Adrenal gland (tissue), 9 donors: ENCODE measurements at regions not wholly inside any gene's neighbourhood (a gene's known extent, or its start where the extent isn't known, plus 50 kb on each side); places are given as distances from the start of the nearest gene placed in this dataset.

ENCODE experiments used
- DNase-seq, 7 donors: peaks; one replicate each; pipeline ENCODE4 v3.0.0-alpha.2; 2019 to 2020
- H3K27ac ChIP-seq, 5 donors: fragments of 200-600 bp; sonication (generic) in 4 of 5; 1 replicate in 3 of 5; 2 replicates in 2 of 5; pipeline versions ENCODE4 v1.5.1 to v1.8.0; 2016 to 2020; ENCODE audit warnings: mild to moderate bottlenecking in 1 of 5
- H3K27me3 ChIP-seq: fragments of 200-600 bp; 2 replicates; pipeline ENCODE4 v1.8.0; 2021
- H3K36me3 ChIP-seq, 2 donors: fragments of 200-600 bp; replicated peaks in 1 of 2; 1 replicate in 1 of 2; 2 replicates in 1 of 2; pipeline versions ENCODE4 v1.5.1 to v1.8.0; 2018 to 2022
- H3K4me1 ChIP-seq, 2 donors: fragments of 200-600 bp; replicated peaks in 1 of 2; 1 replicate in 1 of 2; 2 replicates in 1 of 2; pipeline versions ENCODE4 v1.5.1 to v1.8.0; 2018 to 2021
- H3K4me3 ChIP-seq, 4 donors: fragments of 200-600 bp; sonication (generic) in 3 of 4; one replicate each; pipeline ENCODE4 v1.5.1; 2016 to 2018
- H3K9me3 ChIP-seq, 3 donors: fragments of 200-600 bp; sonication (generic) in 1 of 3; replicated peaks in 1 of 3; 1 replicate in 2 of 3; 2 replicates in 1 of 3; pipeline versions ENCODE4 v1.5.1 to v1.8.0; 2016 to 2021
- CTCF ChIP-seq, 6 experiments: fragments of 450-650 bp in 4 of 6; fragments of 200-600 bp in 2 of 6; sonication (generic) in 1 of 6; IDR thresholded peaks; 1 replicate in 5 of 6; 2 replicates in 1 of 6; pipeline versions ENCODE4 v1.5.1 to v1.8.0; 2016 to 2021; ENCODE audit warnings: antibody characterized with exemption in 6 of 6, mild to moderate bottlenecking in 2 of 6, moderate library complexity in 1 of 6
- POLR2A ChIP-seq, 2 donors: fragments of 450-650 bp; IDR thresholded peaks; one replicate each; pipeline ENCODE4 v1.6.1; 2017; ENCODE audit warnings: antibody characterized with exemption in 2 of 2, mild to moderate bottlenecking in 2 of 2, moderate library complexity in 1 of 2
- WGBS, 4 donors: extraction: QIAGEN DNeasy Blood & Tissue Kit in 2 of 4; methylation state at CpG; one replicate each; pipeline versions ENCODE4 v1.1.5 to v1.1.7; 2013 to 2017; 5-methylcytosine and 5-hydroxymethylcytosine counted together
- intact Hi-C, 2 donors: fragments of 100-400 bp; cut with DNase I; formaldehyde crosslinking; loops; one replicate each; pipeline versions ENCODE4 v1.14.1 to v1.15.0; 2022 to 2023
- donor health status: healthy with polysubstance abuse.
- donor health status: Bipolar disorder and iron deficiency.
- donor health status: DM: yes; HTN: yes; CAD: no.
- donor health status: DM: no; HTN: no; CAD: no.
- donor health status: DM: no; HTN: no; CAD: no.

- H3K4me3 ChIP-seq, result no peak overlapping the region
- H3K4me1 ChIP-seq, result no peaks in the 10 kb centered on the region
- WGBS, 4 donors, result 77 to 83% (median 80%) methylated on average over 1 of the region's 1 CpG
- no peaks in the 10 kb centered on the region for H3K27me3 ChIP-seq
- intact Hi-C loops, result no loop called here
- H3K27ac ChIP-seq, result no peak overlapping the region
- H3K36me3 ChIP-seq, result no peaks in the 10 kb centered on the region
- H3K9me3 ChIP-seq, result no peaks in the 10 kb centered on the region
- TF ChIP-seq POLR2A (IDR thresholded peaks at IDR 0.05), result no peak
- no peak for TF ChIP-seq CTCF (IDR thresholded peaks at IDR 0.05)
- no peak for DNase-seq
These were observed 496.9 kb downstream of the KCTD12 start for GRCh38 chr13:76389321-76389720.

GRCh38 chr13:76387566-76387965 lies 498.6 kb downstream of the KCTD12 start:
- Histone ChIP-seq H3K4me1 (no peaks in the 10 kb centered on the region), H3K4me3 (no peak overlapping the region), H3K9me3 (no peaks in the 10 kb centered on the region), H3K27ac (no peak overlapping the region), H3K27me3 (no peaks in the 10 kb centered on the region), H3K36me3 (no peaks in the 10 kb centered on the region)
- WGBS, 4 donors, result 49 to 76% (median 70%) methylated on average over 1 of the region's 1 CpG
- TF ChIP-seq CTCF (IDR thresholded peaks at IDR 0.05) (no peak), POLR2A (IDR thresholded peaks at IDR 0.05) (no peak)
- no peak for DNase-seq
- intact Hi-C loops, result no loop called here

GRCh38 chr13:76386321-76386720 lies 499.9 kb downstream of the KCTD12 start:
- 75 to 96% (median 92%) methylated on average over 3 of the region's 3 CpGs for WGBS, 4 donors
- intact Hi-C loops, result no loop called here
- Histone ChIP-seq H3K4me1 (no peaks in the 10 kb centered on the region), H3K36me3 (no peaks in the 10 kb centered on the region), H3K9me3 (no peaks in the 10 kb centered on the region), H3K27me3 (no peaks in the 10 kb centered on the region), H3K27ac (no peak overlapping the region), H3K4me3 (no peak overlapping the region)
- DNase-seq, result no peak
- TF ChIP-seq POLR2A (IDR thresholded peaks at IDR 0.05), result no peak
- no peak for TF ChIP-seq CTCF (IDR thresholded peaks at IDR 0.05)

GRCh38 chr13:76385586-76385985 lies 500.6 kb downstream of the KCTD12 start:
- H3K4me1 ChIP-seq, result no peaks in the 10 kb centered on the region
- H3K27me3 ChIP-seq, result no peaks in the 10 kb centered on the region
- TF ChIP-seq POLR2A (IDR thresholded peaks at IDR 0.05) (no peak), CTCF (IDR thresholded peaks at IDR 0.05) (no peak)
- no peaks in the 10 kb centered on the region for H3K36me3 ChIP-seq
- intact Hi-C loops, result no loop called here
- H3K4me3 ChIP-seq, result no peak overlapping the region
- 59 to 70% (median 68%) methylated on average over 2 of the region's 2 CpGs for WGBS, 4 donors
- DNase-seq, result no peak
- H3K27ac ChIP-seq, result no peak overlapping the region
- no peaks in the 10 kb centered on the region for H3K9me3 ChIP-seq
